DMS53 treated with DMSO at 0.1 percent for 48 hours (cell line): ENCODE measurements at regions not wholly inside any gene's neighbourhood (a gene's known extent, or its start where the extent isn't known, plus 50 kb on each side); places are given as distances from the start of the nearest gene placed in this dataset.

ENCODE experiments used
- DNase-seq: peaks from one replicate; lab custom pipeline; 2025; ENCODE audit not compliant: unreplicated experiment; lab: John Stamatoyannopoulos, UW

GRCh38 chr17:62882878-62883277, 74.8 kb upstream of the MARCHF10 start:
- no peak for DNase-seq

- DNase-seq = no peak
These were observed 74.2 kb upstream of the MARCHF10 start for GRCh38 chr17:62882284-62882683.

DNA sequence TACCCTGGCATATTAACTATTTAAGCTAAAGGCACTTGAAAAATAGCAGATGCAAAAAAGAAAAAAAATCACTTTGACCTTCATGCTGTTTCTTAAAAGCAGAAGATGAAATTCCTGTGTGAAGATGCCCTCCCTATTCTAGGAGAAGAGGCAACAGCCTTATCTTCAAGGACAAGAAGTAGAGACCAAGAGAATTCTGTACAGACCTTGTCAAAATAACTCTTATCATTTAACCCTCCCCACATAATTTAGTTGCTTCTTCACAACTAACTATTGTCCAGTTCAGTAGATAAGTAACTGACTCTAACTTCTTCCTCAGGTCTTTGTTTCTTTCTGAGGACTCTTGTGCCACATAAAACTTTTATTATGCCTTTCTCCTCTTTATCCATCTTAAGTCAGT, 72.0 kb upstream of the MARCHF10 start:
- no peak for DNase-seq

DNA sequence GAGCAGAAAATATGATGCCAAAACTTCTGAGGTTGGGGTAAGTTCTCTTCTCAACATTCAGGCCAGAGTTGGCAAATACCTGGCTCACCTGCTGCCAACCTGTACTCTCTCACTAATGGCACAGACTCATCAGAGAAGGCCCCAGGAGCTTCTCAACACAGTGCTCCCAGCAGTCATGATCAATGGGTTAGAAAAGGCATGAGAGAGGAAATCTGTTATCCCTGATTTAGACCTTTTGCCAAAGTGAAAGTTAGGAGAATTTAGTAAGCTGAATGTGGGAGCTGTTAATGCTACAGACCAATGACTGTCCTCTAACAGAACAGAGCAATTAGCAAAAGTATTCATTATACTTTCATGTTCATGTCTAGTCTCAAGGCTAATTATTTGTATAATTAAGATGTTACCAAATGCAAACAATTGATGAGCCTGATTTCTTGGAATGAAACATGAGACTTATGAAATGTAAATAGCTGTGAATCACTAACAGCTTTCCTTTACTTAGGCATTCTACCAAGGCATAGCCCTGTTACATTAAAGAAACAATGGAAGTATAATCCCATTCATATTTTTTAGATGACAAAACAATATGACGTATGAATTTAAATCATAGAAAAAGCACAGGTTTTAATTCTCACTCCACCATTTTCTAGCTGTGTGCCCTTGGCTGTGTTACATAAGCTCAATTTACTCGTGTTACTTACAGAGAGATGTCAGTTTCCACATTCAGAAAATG, 68.7 kb upstream of the MARCHF10 start:
- no peak for DNase-seq

DNA sequence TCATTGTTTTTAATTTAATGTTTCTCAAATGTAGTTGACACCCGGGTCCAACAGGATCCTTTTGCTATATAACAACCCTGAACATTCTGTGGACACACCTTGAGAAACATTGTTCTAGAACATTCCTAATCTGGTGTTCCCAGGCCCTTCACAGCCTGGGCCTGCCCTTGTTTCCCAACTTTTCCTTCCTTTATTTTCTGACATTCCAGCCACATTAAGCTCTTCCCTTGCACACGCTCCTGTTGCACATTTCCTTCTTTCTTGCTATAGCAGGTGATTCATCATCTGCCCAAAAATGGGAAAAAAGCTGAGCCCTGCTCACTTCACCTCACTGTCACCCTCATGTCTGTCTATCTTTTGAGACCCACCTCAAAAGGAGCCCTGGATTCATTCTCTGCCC, 67.9 kb upstream of the MARCHF10 start:
- DNase-seq = no peak

GRCh38 chr17:62875296-62875695, 67.2 kb upstream of the MARCHF10 start:
- DNase-seq = no peak

DNA sequence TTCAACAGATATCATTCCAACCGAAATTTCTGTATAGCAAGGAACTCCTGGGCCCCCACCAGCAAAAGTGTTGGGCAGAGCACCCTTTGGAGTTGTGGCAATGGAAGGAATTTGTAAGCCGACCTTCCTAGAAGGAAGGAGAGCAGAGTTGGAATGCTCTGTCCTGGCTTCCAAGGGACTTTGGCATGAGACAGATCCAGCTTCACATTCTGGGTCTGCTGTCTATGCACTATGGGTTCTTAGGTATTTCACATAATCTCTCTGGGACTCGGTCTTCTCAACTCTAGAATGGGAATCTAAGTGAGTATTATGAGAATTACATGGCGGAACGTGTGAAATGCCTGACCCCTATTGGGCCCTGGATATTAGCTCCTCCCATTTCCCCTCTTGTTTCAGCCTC, 63.2 kb upstream of the MARCHF10 start:
- DNase-seq = no peak

- DNase-seq = no peak
These were observed 62.4 kb upstream of the MARCHF10 start for GRCh38 chr17:62870552-62870971.

GRCh38 chr17:62870030-62870541, 62.0 kb upstream of the MARCHF10 start:
- DNase-seq = peak; percentile 25

DNA sequence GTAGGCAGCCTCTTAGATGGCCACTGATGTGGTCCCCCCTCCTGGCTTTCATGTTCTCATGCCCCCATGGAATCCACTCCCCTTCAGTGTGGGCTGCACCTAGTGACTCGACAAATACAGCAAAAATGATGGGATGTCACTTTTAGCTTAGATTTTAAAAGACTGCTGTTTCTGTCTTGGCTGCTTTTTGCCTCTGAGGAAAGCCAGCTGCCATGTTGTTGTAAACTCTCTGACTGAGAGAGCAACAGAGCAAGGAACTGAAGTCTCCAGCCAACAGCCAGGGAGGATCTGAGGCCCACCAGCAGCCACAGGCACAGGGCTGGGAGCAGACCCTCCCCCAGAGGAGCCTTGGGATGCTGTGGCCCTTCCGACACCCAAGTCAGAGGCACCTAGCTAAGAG, 60.6 kb upstream of the MARCHF10 start:
- DNase-seq = no peak

DNA sequence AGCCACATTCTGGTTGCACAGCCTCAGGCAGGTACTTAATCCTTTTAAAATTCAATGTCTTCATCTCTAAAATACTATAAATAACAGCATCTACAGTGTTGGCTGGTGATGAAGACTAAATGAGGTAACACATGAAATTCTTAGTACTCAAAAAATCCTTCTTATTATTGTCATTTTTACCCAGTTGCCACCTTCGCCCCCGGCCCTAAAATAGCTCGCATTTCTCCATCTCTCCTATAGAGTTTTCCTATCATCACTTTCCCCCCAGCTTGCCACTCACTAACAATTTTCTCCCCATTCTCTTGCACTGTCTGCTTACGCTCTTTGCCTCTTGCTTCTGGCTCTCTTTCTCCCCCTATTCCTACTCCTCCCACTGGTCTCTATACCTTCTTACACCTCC, 59.9 kb upstream of the MARCHF10 start:
- DNase-seq = no peak

- no peak for DNase-seq
These were observed 59.2 kb upstream of the MARCHF10 start for GRCh38 chr17:62867303-62867702.

- DNase-seq = no peak
These were observed 58.4 kb upstream of the MARCHF10 start for GRCh38 chr17:62866471-62866870.

GRCh38 chr17:62865586-62865985, 57.5 kb upstream of the MARCHF10 start:
- DNase-seq = no peak

GRCh38 chr17:62862251-62862650, 54.1 kb upstream of the MARCHF10 start:
- no peak for DNase-seq

- DNase-seq = peak; percentile 46
These were observed 53.1 kb upstream of the MARCHF10 start for GRCh38 chr17:62860962-62861873.

GRCh38 chr17:62859146-62859545, 51.0 kb upstream of the MARCHF10 start:
- no peak for DNase-seq
